ENCODE measurements at regions not wholly inside any gene's neighbourhood (a gene's known extent, or its start where the extent isn't known, plus 50 kb on each side); places are given as distances from the start of the nearest gene placed in this dataset.

- no peak overlapping the region for H3K4me3 ChIP-seq (ENCODE audit: low read depth, low read length)
- peak in 1 of 2 donors; percentile 57 for DNase-seq
- no peak overlapping the region for H2AK5ac ChIP-seq (ENCODE audit: low read length)
- H3K79me1 ChIP-seq (ENCODE audit: low read length) = no peaks in the 10 kb centered on the region
- H3K14ac ChIP-seq (ENCODE audit: low read length) = no peak overlapping the region
- H2BK12ac ChIP-seq (ENCODE audit: low read length) = no peak overlapping the region
- H3K23ac ChIP-seq (ENCODE audit: low read length) = no peak overlapping the region
- no peak overlapping the region for H3K27ac ChIP-seq (ENCODE audit: low read depth, low read length)
- no peak overlapping the region for H4K8ac ChIP-seq (ENCODE audit: low read depth, low read length)
- H3K79me2 ChIP-seq (ENCODE audit: control insufficient read depth, insufficient read depth, low read length, poor library complexity) = no peaks in the 10 kb centered on the region
- H2AFZ ChIP-seq (ENCODE audit: insufficient read depth, low read length, poor library complexity) = no peak overlapping the region
- no peak overlapping the region for H3K4ac ChIP-seq (ENCODE audit: low read depth, low read length)
- H3K4me1 ChIP-seq (ENCODE audit: control insufficient read depth in 1 of 2, insufficient read depth in 2 of 2, low read length in 2 of 2) = no peaks in the 10 kb centered on the region
- H3K18ac ChIP-seq (ENCODE audit: low read length) = no peak overlapping the region
- no peaks in the 10 kb centered on the region for H3K27me3 ChIP-seq (ENCODE audit: insufficient read depth, low read length)
- no peak overlapping the region for H3K9ac ChIP-seq (ENCODE audit: low read length)
- no peak overlapping the region for H3K4me2 ChIP-seq (ENCODE audit: low read length)
- no CpG with 5 or more reads among the region's 2 CpGs for WGBS (ENCODE audit: extremely low coverage, insufficient coverage, insufficient read length)
- no peak overlapping the region for H4K12ac ChIP-seq (ENCODE audit: low read depth, low read length)
- H2BK5ac ChIP-seq (ENCODE audit: low read depth, low read length, poor library complexity) = no peak overlapping the region
- H4K91ac ChIP-seq (ENCODE audit: low read depth, low read length) = no peak overlapping the region
- no peaks in the 10 kb centered on the region for H3K36me3 ChIP-seq (ENCODE audit: control insufficient read depth in 1 of 2, insufficient read depth in 2 of 2, low read length in 2 of 2)
- H2BK120ac ChIP-seq (ENCODE audit: insufficient read depth, low read length, poor library complexity) = no peak overlapping the region
- no peaks in the 10 kb centered on the region for H3K9me3 ChIP-seq (ENCODE audit: insufficient read depth, low read depth, low read length)
These were observed 225.0 kb upstream of the KITLG start for GRCh38 chr12:88805286-88805685.

GRCh38 chr12:88802096-88802706 lies 221.9 kb upstream of the KITLG start:
- Histone ChIP-seq H2AFZ (ENCODE audit: insufficient read depth, low read length, poor library complexity) (no peak overlapping the region), H3K18ac (ENCODE audit: low read length) (no peak overlapping the region), H2BK5ac (ENCODE audit: low read depth, low read length, poor library complexity) (no peak overlapping the region), H3K79me2 (ENCODE audit: control insufficient read depth, insufficient read depth, low read length, poor library complexity) (no peaks in the 10 kb centered on the region), H3K14ac (ENCODE audit: low read length) (no peak overlapping the region), H4K91ac (ENCODE audit: low read depth, low read length) (no peak overlapping the region), H3K23ac (ENCODE audit: low read length) (no peak overlapping the region), H2BK12ac (ENCODE audit: low read length) (no peak overlapping the region), H3K27me3 (ENCODE audit: insufficient read depth, low read length) (no peaks in the 10 kb centered on the region), H3K4me3 (ENCODE audit: low read depth, low read length) (no peak overlapping the region), H3K9ac (ENCODE audit: low read length) (no peak overlapping the region), H3K4ac (ENCODE audit: low read depth, low read length) (no peak overlapping the region), H2AK5ac (ENCODE audit: low read length) (no peak overlapping the region), H4K12ac (ENCODE audit: low read depth, low read length) (no peak overlapping the region), H3K79me1 (ENCODE audit: low read length) (no peaks in the 10 kb centered on the region), H3K9me3 (ENCODE audit: insufficient read depth, low read depth, low read length) (no peaks in the 10 kb centered on the region), H3K36me3 (ENCODE audit: control insufficient read depth in 1 of 2, insufficient read depth in 2 of 2, low read length in 2 of 2) (no peaks in the 10 kb centered on the region), H3K4me2 (ENCODE audit: low read length) (no peak overlapping the region), H2BK120ac (ENCODE audit: insufficient read depth, low read length, poor library complexity) (no peak overlapping the region), H3K27ac (ENCODE audit: low read depth, low read length) (no peak overlapping the region), H3K4me1 (ENCODE audit: control insufficient read depth in 1 of 2, insufficient read depth in 2 of 2, low read length in 2 of 2) (no peaks in the 10 kb centered on the region), H4K8ac (ENCODE audit: low read depth, low read length) (no peak overlapping the region)
- no peak for DNase-seq
- no CpG with 5 or more reads among the region's 3 CpGs for WGBS (ENCODE audit: extremely low coverage, insufficient coverage, insufficient read length)

GRCh38 chr12:88801227-88802095 lies 221.2 kb upstream of the KITLG start:
- Histone ChIP-seq H3K4ac (ENCODE audit: low read depth, low read length) (no peak overlapping the region), H3K23ac (ENCODE audit: low read length) (no peak overlapping the region), H2AK5ac (ENCODE audit: low read length) (no peak overlapping the region), H3K9ac (ENCODE audit: low read length) (no peak overlapping the region), H4K12ac (ENCODE audit: low read depth, low read length) (no peak overlapping the region), H3K4me3 (ENCODE audit: low read depth, low read length) (no peak overlapping the region), H3K14ac (ENCODE audit: low read length) (no peak overlapping the region), H3K4me2 (ENCODE audit: low read length) (no peak overlapping the region), H3K27ac (ENCODE audit: low read depth, low read length) (no peak overlapping the region), H2AFZ (ENCODE audit: insufficient read depth, low read length, poor library complexity) (no peak overlapping the region), H4K91ac (ENCODE audit: low read depth, low read length) (no peak overlapping the region), H2BK5ac (ENCODE audit: low read depth, low read length, poor library complexity) (no peak overlapping the region), H3K79me2 (ENCODE audit: control insufficient read depth, insufficient read depth, low read length, poor library complexity) (no peaks in the 10 kb centered on the region), H3K9me3 (ENCODE audit: insufficient read depth, low read depth, low read length) (no peaks in the 10 kb centered on the region), H2BK12ac (ENCODE audit: low read length) (no peak overlapping the region), H4K8ac (ENCODE audit: low read depth, low read length) (no peak overlapping the region), H3K4me1 (ENCODE audit: control insufficient read depth in 1 of 2, insufficient read depth in 2 of 2, low read length in 2 of 2) (no peaks in the 10 kb centered on the region), H3K27me3 (ENCODE audit: insufficient read depth, low read length) (no peaks in the 10 kb centered on the region), H3K79me1 (ENCODE audit: low read length) (no peaks in the 10 kb centered on the region), H3K36me3 (ENCODE audit: control insufficient read depth in 1 of 2, insufficient read depth in 2 of 2, low read length in 2 of 2) (no peaks in the 10 kb centered on the region), H2BK120ac (ENCODE audit: insufficient read depth, low read length, poor library complexity) (no peak overlapping the region), H3K18ac (ENCODE audit: low read length) (no peak overlapping the region)
- WGBS (ENCODE audit: extremely low coverage, insufficient coverage, insufficient read length) = no CpG with 5 or more reads among the region's 1 CpG
- peak in 1 of 2 donors; percentile 58 for DNase-seq

DNA sequence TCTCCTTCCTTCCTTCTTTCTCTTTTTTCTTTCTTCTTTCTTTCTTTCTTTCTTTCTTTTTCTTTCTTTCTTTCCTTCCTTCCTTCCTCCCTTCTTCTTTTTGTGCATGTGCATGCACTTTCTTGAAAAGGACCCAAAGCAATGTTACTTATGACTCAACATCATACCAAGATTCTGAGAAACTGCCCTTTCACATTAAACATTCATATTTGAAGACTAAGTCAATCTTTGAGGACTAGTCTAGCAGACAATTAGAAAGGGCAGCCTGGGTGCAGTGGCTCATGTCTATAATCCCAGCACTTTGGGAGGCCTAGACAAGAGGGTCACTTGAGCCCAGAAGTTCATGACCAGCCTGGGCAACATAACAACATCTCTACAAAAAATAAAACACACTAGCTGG lies 212.8 kb upstream of the KITLG start:
- Histone ChIP-seq H4K12ac (ENCODE audit: low read depth, low read length) (no peak overlapping the region), H3K4me1 (ENCODE audit: control insufficient read depth in 1 of 2, insufficient read depth in 2 of 2, low read length in 2 of 2) (no peaks in the 10 kb centered on the region)

More for the DNA sequence above, 212.8 kb upstream of the KITLG start:
- H2BK12ac ChIP-seq (ENCODE audit: low read length) = no peak overlapping the region
- peaks cover 6% of the 10 kb centered on the region for H3K9me3 ChIP-seq (ENCODE audit: insufficient read depth, low read depth, low read length)
- H3K18ac ChIP-seq (ENCODE audit: low read length) = no peak overlapping the region
- no peak overlapping the region for H3K27ac ChIP-seq (ENCODE audit: low read depth, low read length)
- H3K4me2 ChIP-seq (ENCODE audit: low read length) = no peak overlapping the region
- no peaks in the 10 kb centered on the region for H3K79me2 ChIP-seq (ENCODE audit: control insufficient read depth, insufficient read depth, low read length, poor library complexity)
- H3K27me3 ChIP-seq (ENCODE audit: insufficient read depth, low read length) = no peaks in the 10 kb centered on the region
- no peak overlapping the region for H2BK120ac ChIP-seq (ENCODE audit: insufficient read depth, low read length, poor library complexity)
- no peak overlapping the region for H3K4me3 ChIP-seq (ENCODE audit: low read depth, low read length)
- no peaks in the 10 kb centered on the region for H3K79me1 ChIP-seq (ENCODE audit: low read length)
- no peak overlapping the region for H2BK5ac ChIP-seq (ENCODE audit: low read depth, low read length, poor library complexity)
- no peak overlapping the region for H3K4ac ChIP-seq (ENCODE audit: low read depth, low read length)
- H2AK5ac ChIP-seq (ENCODE audit: low read length) = no peak overlapping the region
- H3K14ac ChIP-seq (ENCODE audit: low read length) = no peak overlapping the region
- no peak overlapping the region for H4K91ac ChIP-seq (ENCODE audit: low read depth, low read length)
- H3K9ac ChIP-seq (ENCODE audit: low read length) = no peak overlapping the region
- no peak overlapping the region for H4K8ac ChIP-seq (ENCODE audit: low read depth, low read length)
- H2AFZ ChIP-seq (ENCODE audit: insufficient read depth, low read length, poor library complexity) = no peak overlapping the region
- H3K23ac ChIP-seq (ENCODE audit: low read length) = no peak overlapping the region
- DNase-seq = peak in 1 of 2 donors; percentile 45
- H3K36me3 ChIP-seq (ENCODE audit: control insufficient read depth in 1 of 2, insufficient read depth in 2 of 2, low read length in 2 of 2) = no peaks in the 10 kb centered on the region

Measured in trophoblast cell (in vitro differentiated cells and primary cell).